Stimulated activated naive B cell treated with anti-CD40 and anti-IgM and Interleukin-4, amounts not matched to agents 10 μg/mL and 1 μg/mL and 100 μg/mL, for 72 hours (primary cell): ENCODE measurements at regions not wholly inside any gene's neighbourhood (a gene's known extent, or its start where the extent isn't known, plus 50 kb on each side); places are given as distances from the start of the nearest gene placed in this dataset.
"Not testable (repeated sequence)": the region's sequence is repeated elsewhere in the genome, so short reads cannot be mapped to it uniquely, and the experiment has no call there.

Source experiments
- ATAC-seq, 2 donors: fragments of 150-1000 bp; cut with Tn5 transposase; replicated peaks; 2 replicates each; pipeline ENCODE4 v1.10.0; 2021; ENCODE audit warnings: moderate library complexity in 1 of 2
- DNase-seq: peaks from one replicate; pipeline ENCODE4 v3.0.0; 2021
- H3K27ac Mint-ChIP-seq: one replicate; pipeline ENCODE4 v1.8.0; 2022; ENCODE audit warnings: mild to moderate bottlenecking, mixed read lengths
- H3K27me3 Mint-ChIP-seq, 2 donors: one replicate each; pipeline ENCODE4 v1.8.0; 2022; ENCODE audit warnings: mixed read lengths in 2 of 2
- H3K36me3 Mint-ChIP-seq, 2 donors: one replicate each; pipeline ENCODE4 v1.8.0; 2022; ENCODE audit warnings: mixed read lengths in 2 of 2, mild to moderate bottlenecking in 1 of 2
- H3K4me1 Mint-ChIP-seq, 2 donors: one replicate each; pipeline ENCODE4 v1.8.0; 2022; ENCODE audit warnings: mixed read lengths in 2 of 2, mild to moderate bottlenecking in 1 of 2
- H3K4me3 Mint-ChIP-seq, 2 donors: one replicate each; pipeline ENCODE4 v1.8.0; 2022; ENCODE audit warnings: mild to moderate bottlenecking in 2 of 2, mixed read lengths in 2 of 2, moderate library complexity in 1 of 2
- H3K9me3 Mint-ChIP-seq, 2 donors: one replicate each; pipeline ENCODE4 v1.8.0; 2022; ENCODE audit warnings: mixed read lengths in 2 of 2, mild to moderate bottlenecking in 1 of 2

DNA sequence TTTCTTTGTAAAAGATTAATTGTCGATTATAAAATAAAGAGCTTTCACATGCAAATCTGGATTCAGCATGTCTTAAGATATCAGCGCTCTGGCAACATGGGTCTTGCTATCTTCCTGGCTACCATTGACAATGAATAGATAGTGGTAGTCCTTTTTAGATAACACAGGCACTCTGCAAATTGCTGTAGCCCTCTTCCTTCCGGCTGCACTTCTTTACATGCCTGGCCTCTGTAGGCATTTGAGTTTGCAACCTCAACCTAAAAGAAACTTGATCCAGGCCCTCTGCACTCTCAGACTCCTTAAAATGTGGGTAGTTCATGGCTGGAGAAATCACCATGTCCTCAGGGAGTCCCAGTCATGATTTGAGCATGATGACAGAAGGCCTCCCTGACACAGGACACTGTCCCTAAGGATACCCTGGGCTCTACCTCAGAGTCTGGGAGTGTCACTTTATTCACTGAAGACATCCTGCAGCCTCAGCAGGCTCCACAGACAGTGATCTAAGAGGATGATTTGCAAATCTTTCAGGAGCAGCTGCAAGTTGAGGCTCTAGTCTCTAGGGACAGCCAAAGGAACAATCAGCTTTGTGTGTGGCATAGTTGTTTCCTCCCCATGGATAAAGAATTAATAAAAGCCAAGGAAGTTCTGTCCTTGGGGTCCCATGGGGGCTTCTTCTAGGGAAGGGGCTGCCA is 529.4 kb downstream of the RBFOX1 start:
- H3K4me3 Mint-ChIP-seq, result no peak overlapping the region
- no peak overlapping the region for H3K27ac Mint-ChIP-seq
- ATAC-seq, result no peak
- no peak for DNase-seq
- no peaks in the 10 kb centered on the region for H3K4me1 Mint-ChIP-seq
- peaks cover 0 to 1% of the 10 kb centered on the region in 2 donors for H3K9me3 Mint-ChIP-seq
- no peaks in the 10 kb centered on the region for H3K36me3 Mint-ChIP-seq
- H3K27me3 Mint-ChIP-seq, result no peaks in the 10 kb centered on the region

DNA sequence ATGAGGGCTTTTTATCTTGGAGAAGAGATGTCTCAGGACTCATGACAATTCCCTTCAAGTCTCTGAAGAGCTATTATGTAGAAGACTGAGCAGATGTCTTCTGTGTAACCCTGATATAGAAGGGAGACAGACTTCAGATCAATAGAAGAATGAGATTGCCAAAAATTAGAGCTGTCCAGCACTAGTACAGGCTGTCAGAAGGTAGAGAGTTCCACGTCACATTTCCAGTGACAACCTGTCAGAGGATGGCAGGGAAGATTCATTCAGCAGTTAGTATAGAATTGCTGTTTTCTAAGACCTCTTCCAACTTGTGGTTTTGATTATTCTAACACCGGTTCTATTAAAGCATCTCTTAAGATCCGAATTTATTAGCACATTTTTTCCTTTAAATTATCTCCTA is 520.6 kb downstream of the RBFOX1 start:
- no peak for DNase-seq
- H3K36me3 Mint-ChIP-seq, result no peaks in the 10 kb centered on the region
- ATAC-seq, result no peak
- H3K9me3 Mint-ChIP-seq, result peaks cover 0 to 8% of the 10 kb centered on the region in 2 donors
- H3K27ac Mint-ChIP-seq, result no peak overlapping the region
- H3K27me3 Mint-ChIP-seq, result no peaks in the 10 kb centered on the region
- no peaks in the 10 kb centered on the region for H3K4me1 Mint-ChIP-seq
- no peak overlapping the region for H3K4me3 Mint-ChIP-seq

DNA sequence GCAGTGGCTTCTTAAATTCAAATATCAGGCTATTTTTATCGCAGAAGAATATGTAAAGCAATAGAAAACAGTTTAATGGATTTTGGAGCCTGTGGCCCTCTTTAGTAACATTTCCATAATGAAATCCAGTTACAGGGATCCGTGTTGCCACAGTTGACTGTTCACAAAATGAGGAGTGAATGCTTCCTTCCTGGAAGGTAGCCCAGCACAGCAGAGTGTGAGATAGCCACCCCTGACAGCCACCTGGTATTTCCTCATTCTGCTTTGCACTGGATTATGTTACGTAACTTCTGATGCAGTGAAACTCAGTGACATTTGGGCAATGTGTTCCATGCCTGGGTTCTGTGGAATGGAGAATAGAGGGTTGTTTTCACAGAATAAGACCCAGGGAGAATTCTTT is 517.2 kb downstream of the RBFOX1 start:
- no peaks in the 10 kb centered on the region for H3K27me3 Mint-ChIP-seq
- no peaks in the 10 kb centered on the region for H3K36me3 Mint-ChIP-seq
- H3K4me3 Mint-ChIP-seq, result no peak overlapping the region
- DNase-seq, result no peak
- H3K27ac Mint-ChIP-seq, result no peak overlapping the region
- ATAC-seq, result no peak
- H3K4me1 Mint-ChIP-seq, result no peaks in the 10 kb centered on the region
- H3K9me3 Mint-ChIP-seq, result peaks cover 0 to 13% of the 10 kb centered on the region in 2 donors

DNA sequence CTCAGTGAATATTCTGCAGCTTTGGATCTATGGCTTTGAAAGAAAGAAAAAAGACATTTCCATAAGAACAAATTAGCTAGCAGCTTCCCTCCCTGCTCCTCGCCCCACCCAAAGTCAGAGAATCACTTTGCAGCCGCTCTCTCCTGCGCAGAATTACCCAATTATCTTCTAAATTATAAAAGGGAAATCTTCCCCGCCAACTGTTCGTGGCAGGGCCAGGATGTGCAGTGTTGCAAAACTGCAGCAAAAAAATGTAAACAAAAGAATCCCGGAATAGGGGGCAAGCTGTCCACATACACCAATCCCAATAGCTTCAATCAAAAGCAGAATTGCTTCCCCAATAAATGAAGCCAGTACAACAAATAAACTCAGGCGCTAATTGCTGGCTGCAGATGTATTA is 510.6 kb downstream of the RBFOX1 start:
- H3K9me3 Mint-ChIP-seq, result peaks cover 9 to 10% of the 10 kb centered on the region in 2 donors
- H3K4me1 Mint-ChIP-seq, result no peaks in the 10 kb centered on the region
- DNase-seq, result no peak
- no peak for ATAC-seq
- H3K36me3 Mint-ChIP-seq, result no peaks in the 10 kb centered on the region
- H3K27me3 Mint-ChIP-seq, result no peaks in the 10 kb centered on the region
- no peak overlapping the region for H3K4me3 Mint-ChIP-seq
- no peak overlapping the region for H3K27ac Mint-ChIP-seq

DNA sequence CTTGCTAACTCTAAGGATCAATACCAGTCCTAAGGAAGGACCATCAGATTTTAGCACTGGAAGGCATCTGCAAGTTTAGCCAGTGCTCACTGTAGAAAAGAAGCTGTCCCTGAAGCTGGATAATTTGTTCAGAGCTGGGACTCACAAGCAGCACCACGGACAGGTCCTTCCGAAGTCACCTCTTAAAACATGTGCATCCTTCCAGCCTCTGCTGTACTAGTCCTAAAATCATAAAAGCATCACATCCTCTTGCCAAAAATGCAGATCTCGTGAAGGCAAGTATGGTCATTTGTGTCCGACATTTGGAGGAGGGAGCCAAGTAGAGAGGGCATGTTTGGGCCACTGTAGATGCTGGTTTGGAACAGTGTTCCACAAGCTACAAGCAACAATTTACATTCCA is 506.9 kb downstream of the RBFOX1 start:
- no peak for ATAC-seq
- no peak overlapping the region for H3K27ac Mint-ChIP-seq

DNA sequence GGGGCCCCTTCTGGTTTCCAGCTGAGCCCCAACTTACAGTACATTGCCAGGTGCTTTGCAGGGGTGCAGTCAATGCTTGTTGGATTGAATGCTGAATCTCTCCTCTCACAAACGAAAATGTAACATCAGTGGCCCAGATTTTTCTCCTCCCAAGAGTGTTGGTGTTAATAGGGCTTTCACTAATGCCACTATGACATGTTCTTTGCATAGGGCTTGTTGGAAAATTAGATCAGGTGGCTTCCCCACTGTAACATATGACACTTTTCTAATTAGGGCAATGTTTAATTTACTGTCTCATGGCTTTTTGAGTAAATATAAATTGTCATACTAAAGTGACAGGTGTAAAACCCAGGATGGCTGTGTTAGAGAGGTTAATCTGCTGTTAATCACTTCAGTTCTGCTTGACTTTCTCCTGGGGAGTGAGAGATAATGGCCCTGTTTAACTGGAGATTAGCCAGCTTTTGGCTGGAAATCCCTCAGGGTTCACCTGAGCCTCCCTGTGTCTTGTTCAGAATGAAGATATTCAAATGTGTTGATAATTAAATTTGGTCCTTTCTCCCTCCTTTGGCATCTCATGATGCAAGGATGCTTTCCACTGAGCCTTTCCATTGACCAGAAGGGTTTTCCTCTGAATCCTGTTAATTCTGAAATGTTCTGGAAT is 502.3 kb downstream of the RBFOX1 start:
- peaks cover 0 to 1% of the 10 kb centered on the region in 2 donors for H3K9me3 Mint-ChIP-seq
- DNase-seq (no peak), ATAC-seq (no peak)
- H3K27ac Mint-ChIP-seq, result no peak overlapping the region
- H3K4me1 Mint-ChIP-seq, result no peaks in the 10 kb centered on the region
- H3K27me3 Mint-ChIP-seq, result no peaks in the 10 kb centered on the region
- H3K4me3 Mint-ChIP-seq, result no peak overlapping the region
- H3K36me3 Mint-ChIP-seq, result no peaks in the 10 kb centered on the region

More for the DNA sequence above, 506.9 kb downstream of the RBFOX1 start:
- no peak for DNase-seq
- Mint-ChIP-seq H3K9me3 (peaks cover 0 to 10% of the 10 kb centered on the region in 2 donors), H3K36me3 (no peaks in the 10 kb centered on the region), H3K4me1 (no peaks in the 10 kb centered on the region), H3K4me3 (no peak overlapping the region), H3K27me3 (no peaks in the 10 kb centered on the region)

DNA sequence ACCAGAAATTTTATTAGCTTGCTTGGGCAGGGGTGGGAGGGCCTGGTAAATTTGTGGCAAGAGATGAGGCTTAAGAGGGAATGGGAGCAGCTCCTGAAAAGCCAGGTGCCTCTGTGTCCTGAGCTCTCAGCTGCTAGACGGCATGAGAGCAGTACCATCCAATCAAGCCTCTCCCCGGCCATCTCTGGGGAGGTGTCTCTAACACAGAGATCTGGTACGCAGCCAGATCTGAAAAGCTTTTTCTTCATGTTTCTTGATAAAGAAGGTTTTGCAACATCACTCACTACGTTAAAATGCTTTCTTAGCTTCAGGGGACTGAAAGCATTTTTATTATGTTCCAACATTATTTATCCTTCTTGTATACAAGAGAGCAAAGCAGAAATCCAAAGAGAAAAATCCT is 488.2 kb downstream of the RBFOX1 start:
- no peaks in the 10 kb centered on the region for H3K27me3 Mint-ChIP-seq
- H3K9me3 Mint-ChIP-seq, result peaks cover 1 to 2% of the 10 kb centered on the region in 2 donors
- no peak overlapping the region for H3K27ac Mint-ChIP-seq
- no peak for DNase-seq
- ATAC-seq, result no peak
- no peaks in the 10 kb centered on the region for H3K4me1 Mint-ChIP-seq
- H3K36me3 Mint-ChIP-seq, result no peaks in the 10 kb centered on the region
- H3K4me3 Mint-ChIP-seq, result no peak overlapping the region

DNA sequence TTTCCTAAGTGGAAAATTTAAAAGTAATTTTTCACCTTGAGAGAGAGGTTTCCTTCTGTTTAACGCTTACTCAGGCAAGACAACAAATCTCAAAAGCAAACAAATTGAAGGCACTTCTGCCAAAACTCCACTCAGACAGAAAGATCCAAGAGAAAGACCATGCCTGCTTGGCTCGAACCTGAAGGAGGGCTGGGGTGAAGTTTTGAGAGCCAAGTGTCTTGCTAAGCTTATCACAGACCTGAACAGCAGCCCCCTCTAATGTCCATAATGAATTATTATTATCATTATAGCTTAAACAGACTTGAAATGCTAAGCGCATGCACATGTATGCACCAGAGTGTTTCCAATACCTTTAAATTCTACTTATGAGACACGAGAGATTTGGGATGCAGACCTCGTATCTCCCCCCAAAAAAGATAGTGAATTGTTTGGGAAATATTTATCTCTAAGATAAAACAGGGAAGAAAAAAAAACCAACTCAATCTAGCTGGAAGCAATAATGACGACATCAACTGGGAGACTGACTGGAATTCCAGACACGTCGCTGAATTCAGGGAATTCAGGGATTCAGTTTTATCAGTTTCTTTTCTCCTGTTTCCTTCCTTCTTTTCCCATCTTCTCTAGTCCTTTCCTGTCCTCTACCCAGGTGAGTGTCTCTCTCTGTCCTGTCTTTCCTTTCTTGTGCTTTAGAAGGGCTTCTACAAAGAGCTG is 473.2 kb downstream of the RBFOX1 start:
- Mint-ChIP-seq H3K27me3 (no peaks in the 10 kb centered on the region), H3K4me3 (no peak overlapping the region), H3K27ac (no peak overlapping the region), H3K4me1 (no peaks in the 10 kb centered on the region), H3K36me3 (no peaks in the 10 kb centered on the region), H3K9me3 (peaks cover 0 to 2% of the 10 kb centered on the region in 2 donors)
- DNase-seq, result no peak
- no peak for ATAC-seq

GRCh38 chr16:7804635-7805195 is 472.1 kb downstream of the RBFOX1 start:
- DNase-seq (no peak), ATAC-seq (no peak)
- Mint-ChIP-seq H3K36me3 (no peaks in the 10 kb centered on the region), H3K4me1 (no peaks in the 10 kb centered on the region), H3K9me3 (peaks cover 0 to 2% of the 10 kb centered on the region in 2 donors), H3K4me3 (no peak overlapping the region), H3K27ac (no peak overlapping the region), H3K27me3 (no peaks in the 10 kb centered on the region)

- H3K27me3 Mint-ChIP-seq, result no peaks in the 10 kb centered on the region
- ATAC-seq (no peak), DNase-seq (no peak)
- H3K9me3 Mint-ChIP-seq, result peaks cover 3 to 9% of the 10 kb centered on the region in 2 donors
- H3K36me3 Mint-ChIP-seq, result no peaks in the 10 kb centered on the region
- no peak overlapping the region for H3K27ac Mint-ChIP-seq
- H3K4me3 Mint-ChIP-seq, result no peak overlapping the region
- H3K4me1 Mint-ChIP-seq, result no peaks in the 10 kb centered on the region
Observed at GRCh38 chr16:7792346-7792745, 459.7 kb downstream of the RBFOX1 start.

DNA sequence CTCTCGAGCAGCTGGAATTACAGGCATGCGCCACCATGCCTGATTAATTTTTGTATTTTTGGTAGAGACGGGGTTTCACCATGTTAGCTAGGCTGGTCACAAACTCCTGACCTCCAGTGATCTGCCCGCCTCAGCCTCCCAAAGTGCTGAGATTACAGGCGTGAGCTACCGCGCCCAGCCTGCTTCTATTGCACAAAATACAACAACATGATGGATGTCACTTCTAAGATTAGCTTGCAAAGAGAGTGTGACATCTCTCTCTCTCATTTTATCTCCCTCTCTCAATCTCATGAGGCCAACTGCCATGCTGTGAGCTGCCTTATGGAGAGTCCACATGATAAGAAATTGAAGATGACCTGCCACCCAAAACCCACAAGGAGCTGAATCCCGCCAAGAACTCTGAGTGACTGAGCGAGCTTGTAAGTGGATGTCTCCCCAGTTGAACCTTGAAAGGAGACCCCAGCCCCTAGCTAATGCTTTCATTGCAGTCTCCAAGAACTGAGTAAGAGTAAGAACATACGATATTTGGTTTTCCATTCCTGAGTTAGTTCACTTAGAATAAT is 458.5 kb downstream of the RBFOX1 start:
- ATAC-seq (no peak), DNase-seq (no peak)
- no peaks in the 10 kb centered on the region for H3K36me3 Mint-ChIP-seq
- H3K4me3 Mint-ChIP-seq, result no peak overlapping the region
- H3K27ac Mint-ChIP-seq, result no peak overlapping the region
- H3K9me3 Mint-ChIP-seq, result peaks cover 3 to 9% of the 10 kb centered on the region in 2 donors
- no peaks in the 10 kb centered on the region for H3K27me3 Mint-ChIP-seq
- H3K4me1 Mint-ChIP-seq, result no peaks in the 10 kb centered on the region

DNA sequence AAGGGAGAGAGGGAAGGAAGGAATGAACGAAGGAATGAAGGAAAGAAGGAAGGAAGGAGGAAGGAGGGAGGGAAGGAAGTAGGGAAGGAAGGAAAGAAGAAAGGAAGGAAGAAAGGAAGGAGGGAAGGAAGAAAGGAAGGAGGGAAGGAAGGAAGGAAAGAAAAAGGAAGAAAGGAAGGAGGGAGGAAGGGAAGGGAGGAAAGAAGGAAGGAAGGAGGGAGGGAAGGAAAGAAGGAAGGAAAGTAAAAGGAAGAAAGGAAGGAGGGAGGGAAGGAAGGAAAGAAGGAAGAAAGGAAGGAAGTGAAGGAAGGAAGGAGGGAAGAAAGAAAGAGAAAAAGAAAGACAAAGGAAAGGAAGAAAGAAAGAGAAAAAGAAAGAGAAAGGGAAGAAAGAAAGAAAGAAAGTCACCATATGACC is 442.4 kb downstream of the RBFOX1 start:
- no peaks in the 10 kb centered on the region for H3K27me3 Mint-ChIP-seq
- no peak overlapping the region for H3K27ac Mint-ChIP-seq
- H3K4me3 Mint-ChIP-seq, result no peak overlapping the region
- H3K36me3 Mint-ChIP-seq, result no peaks in the 10 kb centered on the region
- ATAC-seq, result no peak
- H3K9me3 Mint-ChIP-seq, result peaks cover 7 to 18% of the 10 kb centered on the region in 2 donors
- DNase-seq, result no peak
- H3K4me1 Mint-ChIP-seq, result no peaks in the 10 kb centered on the region

DNA sequence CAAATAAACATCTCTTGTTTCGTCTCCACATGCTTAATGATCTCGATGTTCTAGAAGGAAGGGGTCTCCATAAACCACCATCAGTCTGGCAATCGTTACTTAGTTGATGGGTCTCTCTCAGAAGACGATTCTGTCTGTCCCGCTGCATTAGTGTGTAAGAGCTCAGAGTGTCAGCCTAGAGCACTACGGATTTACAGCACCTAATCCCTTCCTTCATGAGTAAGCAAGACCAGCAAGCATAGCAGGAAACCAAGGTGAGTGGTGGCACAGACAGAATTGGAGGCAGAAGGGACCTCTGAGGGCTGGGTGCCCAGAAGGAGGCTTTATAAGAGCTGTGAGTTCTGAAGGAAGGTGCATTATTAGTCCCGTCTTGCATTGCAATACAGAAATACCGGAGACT is 440.1 kb downstream of the RBFOX1 start:
- no peaks in the 10 kb centered on the region for H3K4me1 Mint-ChIP-seq
- ATAC-seq, result no peak
- H3K36me3 Mint-ChIP-seq, result no peaks in the 10 kb centered on the region
- no peak for DNase-seq
- H3K4me3 Mint-ChIP-seq, result no peak overlapping the region
- no peaks in the 10 kb centered on the region for H3K27me3 Mint-ChIP-seq
- H3K27ac Mint-ChIP-seq, result no peak overlapping the region
- peaks cover 6 to 15% of the 10 kb centered on the region in 2 donors for H3K9me3 Mint-ChIP-seq

GRCh38 chr16:7769091-7769490 is 436.4 kb downstream of the RBFOX1 start:
- ATAC-seq, H3K27ac Mint-ChIP-seq, H3K4me3 Mint-ChIP-seq, H3K27me3 Mint-ChIP-seq, H3K4me1 Mint-ChIP-seq, H3K36me3 Mint-ChIP-seq, DNase-seq, H3K9me3 Mint-ChIP-seq: not testable (repeated sequence)
